ENCODE measurements at regions not wholly inside any gene's neighbourhood (a gene's known extent, or its start where the extent isn't known, plus 50 kb on each side); places are given as distances from the start of the nearest gene placed in this dataset.

DNA sequence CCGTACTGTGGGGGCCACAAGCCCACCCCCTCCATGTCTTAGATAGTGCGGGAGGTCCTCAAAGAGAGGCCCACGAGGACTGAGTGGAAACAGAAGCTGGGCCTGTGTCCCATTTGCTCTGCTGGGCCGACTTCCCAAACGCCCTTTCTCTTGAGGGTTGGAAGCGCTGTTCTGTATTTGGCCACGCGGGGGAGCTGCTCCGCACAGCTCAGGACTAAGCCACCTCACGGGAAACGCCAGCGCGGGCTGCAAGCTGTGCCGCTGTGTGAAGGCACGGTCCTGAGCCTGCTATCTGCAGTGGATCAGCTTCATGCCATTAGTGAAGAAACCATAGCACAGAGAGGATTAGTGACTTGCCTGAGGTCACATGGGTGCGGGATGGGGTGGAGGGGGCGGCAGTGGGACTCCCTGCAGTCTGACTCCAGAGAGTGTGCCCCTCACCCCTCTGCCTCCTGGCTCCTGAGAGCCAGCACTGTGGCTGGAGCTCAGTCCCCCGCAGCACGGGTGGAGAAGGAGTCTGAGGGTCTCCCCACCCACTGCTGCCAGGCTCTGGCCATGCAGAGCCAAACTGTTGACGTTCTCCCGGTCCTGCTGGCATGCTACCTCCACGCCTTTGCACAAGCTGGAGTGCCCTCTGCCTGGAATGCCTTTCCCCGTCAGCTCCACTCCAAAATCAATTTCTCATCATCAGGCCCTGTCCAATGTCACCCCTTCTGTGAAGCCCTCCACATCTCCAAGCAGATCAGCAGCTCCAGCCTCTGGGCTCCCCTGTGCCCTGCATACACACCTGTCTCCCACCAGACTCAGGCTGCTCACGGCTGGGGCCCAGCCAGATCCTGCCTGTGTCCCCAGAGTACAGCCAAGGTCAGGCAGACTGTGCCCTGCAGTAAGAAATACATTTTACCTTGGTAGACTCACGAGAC is 51.5 kb upstream of the LRRC32 start:
- H3K4me3 Mint-ChIP-seq: no peak overlapping the region

DNA sequence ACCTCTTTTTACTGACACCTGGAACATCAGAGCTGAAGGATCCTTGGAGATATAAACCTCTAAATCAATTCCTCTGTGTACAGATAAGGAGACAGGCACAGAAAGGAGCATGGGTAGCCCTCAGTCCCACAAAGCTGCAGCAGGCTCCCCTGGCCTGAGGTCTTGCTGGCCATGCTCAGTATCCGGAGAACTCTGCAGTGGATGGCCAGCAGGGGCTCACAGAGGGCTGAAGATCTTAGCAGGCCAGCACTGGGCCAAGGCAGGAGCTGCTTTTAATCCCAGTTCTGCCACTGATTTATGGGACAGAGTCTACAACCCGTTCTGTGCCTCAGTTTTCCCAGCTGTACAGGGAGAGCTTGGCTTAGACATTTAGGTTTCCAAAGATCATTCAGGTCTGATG is 52.6 kb upstream of the LRRC32 start:
- H3K4me3 Mint-ChIP-seq: no peak overlapping the region

More for the DNA sequence above, 51.5 kb upstream of the LRRC32 start:
- ATAC-seq (peak; percentile 93), DNase-seq (peak; percentile 72 to 74)
- Mint-ChIP-seq H3K27ac (no peak overlapping the region), H3K9me3 (no peaks in the 10 kb centered on the region), H3K4me1 (peaks cover 15% of the 10 kb centered on the region), H3K27me3 (peaks cover 23% of the 10 kb centered on the region)

DNA sequence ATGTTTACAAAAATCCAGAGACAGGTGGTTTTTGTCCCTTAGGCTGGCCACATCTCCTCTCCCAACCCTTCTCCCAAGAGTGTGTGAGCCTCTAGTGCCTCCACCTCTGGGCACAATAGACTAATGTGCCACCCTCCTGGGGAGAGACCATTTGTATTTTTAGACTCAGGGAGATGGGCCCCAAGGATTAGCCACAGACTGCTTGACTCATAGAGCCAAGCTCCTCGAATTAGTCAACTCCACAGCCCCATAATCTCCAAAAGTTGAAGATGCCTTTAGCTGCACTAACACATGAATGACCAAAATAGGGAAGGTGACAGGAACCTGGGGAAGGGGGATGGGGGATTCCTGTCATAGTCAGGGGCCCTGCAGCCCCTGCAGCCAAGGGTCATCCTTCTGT is 53.0 kb upstream of the LRRC32 start:
- ATAC-seq: no peak
- Mint-ChIP-seq H3K27ac (no peak overlapping the region), H3K4me1 (peaks cover 15% of the 10 kb centered on the region), H3K9me3 (no peaks in the 10 kb centered on the region), H3K4me3 (no peak overlapping the region), H3K27me3 (peaks cover 23% of the 10 kb centered on the region)
- DNase-seq: no peak

More for the DNA sequence above, 52.6 kb upstream of the LRRC32 start:
- ATAC-seq (no peak), DNase-seq (no peak)
- H3K27me3 Mint-ChIP-seq: peaks cover 23% of the 10 kb centered on the region
- peaks cover 15% of the 10 kb centered on the region for H3K4me1 Mint-ChIP-seq
- no peak overlapping the region for H3K27ac Mint-ChIP-seq
- H3K9me3 Mint-ChIP-seq: no peaks in the 10 kb centered on the region

DNA sequence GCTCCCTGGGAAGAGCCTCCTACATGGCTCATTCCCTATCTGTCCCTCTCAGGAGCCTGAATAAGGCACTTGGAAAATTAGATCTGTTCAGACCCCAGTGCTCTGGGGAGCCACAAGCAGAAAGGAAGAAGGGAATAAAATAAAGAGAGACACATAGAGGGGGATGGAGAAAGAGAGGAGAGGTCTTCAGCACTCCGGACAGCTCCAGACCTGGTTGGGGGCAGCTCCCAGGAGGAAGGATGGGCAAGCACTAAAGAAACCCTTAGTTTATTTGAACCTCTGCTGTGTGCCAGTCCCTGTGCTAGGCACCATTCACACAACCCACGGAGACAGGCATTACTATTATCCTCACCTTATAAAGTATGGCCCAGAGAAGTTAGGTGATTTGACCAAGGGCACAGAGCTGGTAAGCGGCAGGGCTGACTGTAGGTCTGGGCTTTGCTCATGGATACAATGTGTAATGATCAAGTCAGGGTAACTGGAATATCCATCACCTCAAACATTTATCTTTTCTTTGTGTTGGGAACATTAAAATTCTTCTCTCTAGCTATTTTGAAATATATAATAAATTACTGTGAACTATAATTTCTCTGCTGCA is 53.7 kb upstream of the LRRC32 start:
- peaks cover 23% of the 10 kb centered on the region for H3K27me3 Mint-ChIP-seq
- no peak for ATAC-seq
- H3K4me3 Mint-ChIP-seq: no peak overlapping the region

DNA sequence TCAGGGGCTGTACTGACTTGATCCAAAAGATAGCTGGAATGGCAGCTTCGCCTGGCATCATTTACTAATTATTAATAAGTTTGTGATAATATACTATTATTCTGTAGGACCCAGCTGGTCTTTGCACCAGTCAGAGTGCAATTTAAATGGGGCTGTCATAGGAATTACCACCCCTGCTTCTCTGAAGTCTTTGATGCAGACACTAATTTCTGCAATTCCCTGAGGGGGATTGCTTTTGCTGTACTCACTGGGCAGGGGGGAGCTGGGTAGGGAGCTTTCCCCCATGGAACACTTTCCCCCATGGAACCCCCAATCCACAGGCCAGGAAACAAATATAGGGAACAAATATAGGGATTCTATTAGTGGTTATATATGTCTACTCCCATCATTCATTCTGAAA is 54.9 kb upstream of the TSKU start:
- Mint-ChIP-seq H3K9me3 (no peaks in the 10 kb centered on the region), H3K27me3 (peaks cover 15% of the 10 kb centered on the region), H3K4me3 (no peak overlapping the region), H3K4me1 (no peaks in the 10 kb centered on the region), H3K27ac (no peak overlapping the region)
- ATAC-seq (no peak), DNase-seq (no peak)

More for the DNA sequence above, 53.7 kb upstream of the LRRC32 start:
- Mint-ChIP-seq H3K9me3 (no peaks in the 10 kb centered on the region), H3K27ac (no peak overlapping the region), H3K4me1 (peaks cover 15% of the 10 kb centered on the region)
- DNase-seq: no peak

DNA sequence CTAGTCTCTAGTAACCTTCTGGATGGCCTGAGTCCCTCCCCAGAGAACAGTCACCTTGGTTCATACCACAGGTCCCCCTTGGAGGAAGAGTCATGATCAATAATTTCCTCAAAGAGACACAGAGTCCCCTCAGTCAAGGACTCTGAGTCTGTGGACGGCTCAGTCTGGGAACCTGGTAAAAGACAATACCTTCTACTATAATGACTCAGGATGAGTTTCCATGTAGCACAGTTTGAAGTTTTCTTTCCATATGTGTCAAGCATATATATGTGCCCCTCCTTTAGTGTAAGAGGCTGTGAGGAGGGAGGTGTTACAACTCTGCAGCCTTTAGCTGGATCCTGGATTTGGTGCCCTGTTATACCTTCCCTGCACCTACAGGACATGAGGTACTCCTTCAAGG is 54.4 kb upstream of the TSKU start:
- DNase-seq (no peak), ATAC-seq (no peak)
- Mint-ChIP-seq H3K27ac (no peak overlapping the region), H3K4me3 (no peak overlapping the region), H3K9me3 (no peaks in the 10 kb centered on the region), H3K27me3 (peaks cover 12% of the 10 kb centered on the region), H3K4me1 (no peaks in the 10 kb centered on the region)

DNA sequence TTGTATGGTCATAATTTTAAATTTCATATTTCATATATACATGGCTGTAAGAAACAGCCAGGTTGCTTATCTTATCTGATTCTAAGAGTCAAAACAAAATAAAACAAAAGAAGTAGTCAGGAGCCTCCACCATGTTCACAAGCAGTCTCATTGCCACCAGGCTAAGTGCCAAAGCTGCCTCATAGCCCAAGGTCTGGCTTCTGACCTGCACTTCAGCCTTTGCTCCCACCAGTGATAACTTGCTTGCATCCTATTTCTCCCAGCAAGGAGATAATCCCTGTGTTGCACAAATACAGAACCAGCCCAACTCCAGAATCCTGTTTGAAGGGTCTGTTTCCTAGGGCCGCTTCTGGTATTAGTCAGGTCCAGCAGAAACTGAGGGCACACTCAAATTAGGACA is 53.9 kb upstream of the TSKU start:
- DNase-seq (no peak), ATAC-seq (no peak)
- H3K9me3 Mint-ChIP-seq: no peaks in the 10 kb centered on the region
- peaks cover 8% of the 10 kb centered on the region for H3K27me3 Mint-ChIP-seq
- no peaks in the 10 kb centered on the region for H3K4me1 Mint-ChIP-seq
- no peak overlapping the region for H3K27ac Mint-ChIP-seq
- H3K4me3 Mint-ChIP-seq: no peak overlapping the region

DNA sequence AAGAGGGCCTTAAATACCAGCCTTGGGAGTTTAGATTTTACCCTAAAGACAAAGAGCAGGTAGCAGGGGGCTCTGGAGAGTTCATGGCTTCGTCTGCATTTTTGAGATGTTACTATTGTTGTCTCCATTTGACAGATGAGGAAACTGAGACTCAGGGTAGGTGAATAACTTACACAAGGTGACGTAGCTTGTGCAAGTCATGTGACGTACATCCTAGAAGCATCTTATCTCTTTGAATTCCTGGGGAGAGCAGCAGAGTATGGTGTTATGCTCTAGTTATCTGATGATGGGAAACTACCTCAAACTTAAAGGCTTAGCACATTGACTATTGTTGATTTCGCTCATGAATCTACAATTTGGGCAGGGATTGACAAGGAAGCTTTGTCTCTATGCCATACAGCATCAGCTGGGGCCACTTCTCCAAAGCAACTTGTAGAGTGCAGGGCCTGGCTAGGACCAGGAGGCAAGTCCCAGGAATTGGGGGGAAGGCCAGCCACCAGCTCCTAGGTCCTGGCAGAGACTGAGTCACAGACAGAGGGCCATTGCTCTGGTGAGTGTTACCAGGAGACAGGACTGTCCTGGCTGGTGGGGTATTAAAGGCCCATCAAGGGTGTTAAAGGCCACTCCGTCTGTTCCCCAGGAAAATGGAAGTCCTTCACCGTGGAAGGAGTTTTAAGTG is 52.1 kb upstream of the TSKU start:
- Mint-ChIP-seq H3K4me3 (no peak overlapping the region), H3K27ac (peak overlapping the region in 1 of 2 donors; percentile 77), H3K27me3 (peaks cover 8% of the 10 kb centered on the region), H3K4me1 (no peaks in the 10 kb centered on the region), H3K9me3 (no peaks in the 10 kb centered on the region)
- ATAC-seq: no peak
- DNase-seq: no peak

DNA sequence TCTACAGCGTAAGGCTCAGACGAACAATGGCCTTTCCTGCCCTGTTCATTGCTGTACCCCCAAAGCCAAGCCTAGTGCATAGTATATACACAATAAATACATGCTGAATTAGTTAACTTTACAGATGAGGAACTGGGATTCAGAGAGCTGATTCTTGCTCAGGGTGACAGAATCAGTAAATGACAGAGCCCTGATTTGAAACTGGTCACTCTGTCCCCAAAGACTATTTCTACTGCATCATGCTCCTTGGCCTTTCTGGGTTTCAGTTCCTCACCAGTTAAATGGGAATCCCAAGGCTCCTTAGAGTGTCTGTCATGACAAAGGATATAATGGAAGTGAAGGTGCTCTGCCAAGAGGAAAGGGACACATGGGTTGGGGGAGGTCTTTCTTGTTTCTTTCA is 50.5 kb upstream of the TSKU start:
- H3K27me3 Mint-ChIP-seq: peaks cover 8% of the 10 kb centered on the region
- ATAC-seq (no peak), DNase-seq (no peak)
- H3K27ac Mint-ChIP-seq: no peak overlapping the region
- no peaks in the 10 kb centered on the region for H3K4me1 Mint-ChIP-seq
- no peaks in the 10 kb centered on the region for H3K9me3 Mint-ChIP-seq
- H3K4me3 Mint-ChIP-seq: no peak overlapping the region

Measured in stimulated activated naive CD8-positive, alpha-beta T cell treated with anti-CD3 and anti-CD28 coated beads, Interleukin-15, amount 100 ng/mL, for 72 hours (primary cell).